ENCODE measurements at regions not wholly inside any gene's neighbourhood (a gene's known extent, or its start where the extent isn't known, plus 50 kb on each side); places are given as distances from the start of the nearest gene placed in this dataset.

DNA sequence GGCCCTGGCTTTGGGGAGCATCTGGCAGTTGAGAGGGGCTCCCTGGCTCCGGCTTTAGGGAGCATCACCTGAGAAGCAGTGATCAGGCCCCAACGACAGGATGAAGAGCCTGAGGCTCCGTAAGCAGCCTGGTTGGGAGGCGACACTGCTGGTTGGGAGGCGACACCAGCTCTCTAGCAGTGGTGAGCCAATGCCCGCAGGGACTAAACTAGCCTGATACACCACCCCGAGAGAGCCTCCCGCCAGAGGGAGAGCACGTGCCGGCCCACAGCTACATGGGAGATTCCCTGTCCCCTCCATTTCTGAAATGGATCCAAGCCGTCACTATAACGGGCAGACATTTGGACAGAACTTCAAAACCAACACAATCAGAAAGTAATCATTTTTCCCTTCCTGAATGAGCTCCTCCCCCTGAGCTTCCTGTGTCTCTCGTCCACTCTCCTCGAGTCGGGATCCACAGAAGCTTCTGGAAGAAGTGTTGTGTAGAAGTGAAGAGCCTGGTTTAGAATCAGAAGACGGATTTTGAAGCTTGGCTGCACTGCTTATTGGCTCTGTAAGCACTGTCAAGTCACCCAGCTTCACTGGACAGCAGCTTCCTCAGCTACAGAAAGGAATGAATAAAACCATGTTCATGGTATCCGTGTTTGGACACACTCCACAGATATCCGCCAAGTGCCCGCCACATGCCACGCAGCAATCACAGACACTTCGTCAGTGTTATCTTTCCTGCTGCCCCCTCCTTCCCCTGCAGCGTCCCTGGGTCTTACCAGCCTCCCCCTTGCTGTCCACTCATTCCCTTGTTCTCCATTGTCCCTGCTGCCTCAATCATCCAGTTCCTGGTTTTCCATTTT is 199.6 kb downstream of the TTLL2 start:
- CTCF ChIA-PET: no interaction called here
- TF ChIP-seq, protein P1, sequence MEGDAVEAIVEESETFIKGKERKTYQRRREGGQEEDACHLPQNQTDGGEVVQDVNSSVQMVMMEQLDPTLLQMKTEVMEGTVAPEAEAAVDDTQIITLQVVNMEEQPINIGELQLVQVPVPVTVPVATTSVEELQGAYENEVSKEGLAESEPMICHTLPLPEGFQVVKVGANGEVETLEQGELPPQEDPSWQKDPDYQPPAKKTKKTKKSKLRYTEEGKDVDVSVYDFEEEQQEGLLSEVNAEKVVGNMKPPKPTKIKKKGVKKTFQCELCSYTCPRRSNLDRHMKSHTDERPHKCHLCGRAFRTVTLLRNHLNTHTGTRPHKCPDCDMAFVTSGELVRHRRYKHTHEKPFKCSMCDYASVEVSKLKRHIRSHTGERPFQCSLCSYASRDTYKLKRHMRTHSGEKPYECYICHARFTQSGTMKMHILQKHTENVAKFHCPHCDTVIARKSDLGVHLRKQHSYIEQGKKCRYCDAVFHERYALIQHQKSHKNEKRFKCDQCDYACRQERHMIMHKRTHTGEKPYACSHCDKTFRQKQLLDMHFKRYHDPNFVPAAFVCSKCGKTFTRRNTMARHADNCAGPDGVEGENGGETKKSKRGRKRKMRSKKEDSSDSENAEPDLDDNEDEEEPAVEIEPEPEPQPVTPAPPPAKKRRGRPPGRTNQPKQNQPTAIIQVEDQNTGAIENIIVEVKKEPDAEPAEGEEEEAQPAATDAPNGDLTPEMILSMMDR (IDR thresholded peaks at IDR 0.05; ENCODE audit: insufficient read depth, low read length, missing control alignments): no peak
- H3K4me3 ChIP-seq (ENCODE audit: low read depth, low read length): no peak overlapping the region
- POLR2A ChIA-PET: no interaction called here
- no peak for DNase-seq (ENCODE audit: low read depth, low spot score)

DNA sequence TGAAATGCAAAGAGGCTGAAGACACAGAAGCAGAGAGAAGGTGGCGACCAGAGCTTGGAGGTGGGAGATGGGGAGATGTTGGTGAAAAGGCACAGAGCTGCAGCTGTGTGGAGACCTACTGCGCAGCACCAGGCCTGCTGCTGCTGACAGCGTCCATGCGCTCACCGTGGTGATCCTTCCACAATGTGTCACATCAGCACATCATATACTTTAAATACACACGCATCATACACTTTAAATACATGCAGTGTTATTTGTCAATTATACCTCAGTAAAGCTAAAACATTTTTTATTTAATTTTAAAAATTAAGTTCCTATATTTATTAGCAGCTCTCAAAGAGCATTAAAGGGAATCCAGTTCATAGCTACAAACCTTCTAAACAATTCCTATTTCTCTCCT is 200.9 kb downstream of the TTLL2 start:
- ChIA-PET POLR2A (no interaction called here), CTCF (no interaction called here)
- TF ChIP-seq, protein P1 (IDR thresholded peaks at IDR 0.05; ENCODE audit: insufficient read depth, low read length, missing control alignments): no peak
- H3K4me3 ChIP-seq (ENCODE audit: low read depth, low read length): no peak overlapping the region
- DNase-seq (ENCODE audit: low read depth, low spot score): no peak

DNA sequence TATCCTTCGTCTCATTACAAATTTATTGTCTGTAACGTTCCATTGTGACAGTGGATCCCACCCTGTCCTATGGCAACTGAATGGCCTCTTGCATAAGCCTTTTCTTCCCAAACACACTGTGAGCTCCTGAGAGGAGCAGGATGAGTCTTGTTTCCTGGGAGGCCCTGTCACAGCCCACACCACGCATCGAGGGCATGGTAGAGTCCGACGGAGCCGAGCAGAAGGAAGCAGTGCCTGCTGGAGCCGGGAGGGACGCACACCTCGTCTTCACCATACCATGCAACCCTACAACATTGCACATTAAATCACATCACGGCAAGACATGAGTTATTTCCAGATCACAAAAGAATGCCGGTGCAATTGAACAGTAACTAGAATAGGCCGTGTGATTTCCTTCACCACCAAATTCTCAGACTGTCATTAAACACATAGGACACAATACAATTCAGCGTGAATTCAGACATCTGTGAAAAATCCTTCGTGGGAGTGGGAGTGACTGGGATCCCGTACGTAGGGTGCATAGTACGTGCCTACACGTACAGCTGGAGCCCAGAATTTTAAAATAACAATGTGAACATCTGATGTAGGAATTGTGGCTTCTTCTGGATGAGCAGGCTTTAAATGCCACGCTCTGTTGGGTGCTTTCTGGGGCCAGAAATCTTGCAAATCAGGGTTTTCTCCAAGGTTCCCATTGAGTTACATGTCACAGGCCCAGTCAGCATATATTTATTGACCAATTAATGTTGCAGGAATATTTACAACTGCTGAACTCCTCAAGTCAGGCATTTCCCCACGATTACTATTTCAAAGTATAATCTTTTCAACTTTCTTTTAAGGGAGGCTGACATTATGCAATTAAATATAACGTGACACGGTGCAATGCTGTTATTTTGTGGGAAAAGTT is 201.8 kb downstream of the TTLL2 start:
- no peak overlapping the region for H3K4me3 ChIP-seq (ENCODE audit: low read depth, low read length)
- ChIA-PET CTCF (no interaction called here), POLR2A (no interaction called here)
- TF ChIP-seq, protein P1 (IDR thresholded peaks at IDR 0.05; ENCODE audit: insufficient read depth, low read length, missing control alignments): no peak
- no peak for DNase-seq (ENCODE audit: low read depth, low spot score)

DNA sequence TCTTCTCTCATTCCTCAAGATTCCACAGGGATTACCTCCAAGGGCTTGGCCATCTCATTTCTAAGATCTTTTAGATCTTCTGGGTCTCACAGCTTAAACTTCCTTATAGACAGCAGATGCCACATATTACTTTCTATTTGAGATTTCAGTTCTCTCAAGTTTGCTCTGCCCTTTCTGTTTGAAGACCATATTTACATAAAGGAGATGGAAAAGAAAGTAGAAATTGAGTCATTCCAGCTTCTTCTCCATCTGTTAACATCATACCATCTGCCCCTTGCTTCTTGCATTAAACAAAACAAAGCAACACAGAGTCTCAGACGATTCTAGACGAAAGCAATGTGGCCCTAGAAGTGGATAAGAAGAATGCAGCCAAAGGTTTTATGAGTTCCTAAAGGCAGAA is 203.4 kb downstream of the TTLL2 start:
- H3K4me3 ChIP-seq (ENCODE audit: low read depth, low read length): no peak overlapping the region
- CTCF ChIA-PET: no interaction called here
- TF ChIP-seq, protein P1 (IDR thresholded peaks at IDR 0.05; ENCODE audit: insufficient read depth, low read length, missing control alignments): no peak
- POLR2A ChIA-PET: no interaction called here
- no peak for DNase-seq (ENCODE audit: low read depth, low spot score)

DNA sequence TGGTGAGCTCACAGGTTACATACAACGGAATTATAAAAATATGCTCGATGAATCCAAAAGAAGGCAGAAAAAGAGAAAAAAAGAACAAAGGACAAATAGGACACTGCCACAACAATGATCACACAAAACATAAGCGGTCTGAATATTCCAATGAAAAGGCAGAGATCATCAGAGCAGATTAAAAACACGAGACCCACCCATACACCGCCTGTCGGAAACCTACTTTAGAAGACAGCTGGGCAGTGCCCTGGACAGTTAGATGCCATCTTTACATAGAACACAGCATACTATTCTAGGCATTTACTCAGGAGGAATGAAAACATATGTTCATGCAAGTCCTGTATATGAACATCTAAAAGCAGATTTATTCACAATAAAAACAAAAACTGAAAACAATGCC is 204.1 kb downstream of the TTLL2 start:
- ChIA-PET POLR2A (no interaction called here), CTCF (no interaction called here)
- H3K4me3 ChIP-seq (ENCODE audit: low read depth, low read length): no peak overlapping the region
- no peak for DNase-seq (ENCODE audit: low read depth, low spot score)
- TF ChIP-seq, protein P1 (IDR thresholded peaks at IDR 0.05; ENCODE audit: insufficient read depth, low read length, missing control alignments): no peak

Measured in AG04449 (cell line).